LNCAP (cell line): ENCODE measurements at regions not wholly inside any gene's neighbourhood (a gene's known extent, or its start where the extent isn't known, plus 50 kb on each side); places are given as distances from the start of the nearest gene placed in this dataset.

Experiments
- TF ChIP-seq, protein P1 (sequence below): fragments of 450-650 bp; IDR thresholded peaks from 2 replicates; pipeline ENCODE4 v1.5.1; 2017; ENCODE audit warnings: mild to moderate bottlenecking

DNA sequence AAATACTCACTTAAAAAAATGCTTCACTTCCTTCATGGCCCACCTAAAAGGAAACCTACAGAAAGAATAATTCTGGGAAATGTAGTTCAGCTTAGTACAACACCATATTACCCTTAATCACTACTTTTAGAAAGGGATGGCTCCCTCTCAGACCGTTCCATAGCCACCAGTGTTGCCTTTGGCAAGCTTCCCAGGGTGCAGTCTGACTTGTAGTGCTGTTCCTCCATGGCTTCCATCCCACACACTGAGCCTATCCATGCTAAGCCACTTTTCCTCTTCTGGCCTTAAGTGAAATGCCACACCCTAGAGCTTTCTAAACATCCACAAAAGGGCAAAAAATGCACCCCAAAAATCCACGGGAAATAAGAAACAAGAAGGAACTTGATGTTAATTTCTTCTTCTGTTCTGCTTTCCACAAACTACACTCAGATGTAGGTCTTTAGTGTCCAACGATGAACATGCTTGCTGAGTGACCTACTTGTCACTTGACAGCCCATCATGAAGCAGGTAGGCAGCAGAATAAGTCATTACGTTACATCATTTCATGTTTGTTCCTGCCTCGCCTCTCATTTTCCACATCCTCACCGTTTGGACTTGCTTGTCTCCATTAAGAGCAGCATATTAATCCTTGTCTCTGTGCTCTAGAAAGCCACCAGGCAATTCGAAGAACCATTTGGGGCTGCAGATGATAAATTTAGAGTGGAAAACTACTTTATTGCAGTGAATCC, 391.1 kb upstream of the GRAMD2B start:
- TF ChIP-seq, protein P1, sequence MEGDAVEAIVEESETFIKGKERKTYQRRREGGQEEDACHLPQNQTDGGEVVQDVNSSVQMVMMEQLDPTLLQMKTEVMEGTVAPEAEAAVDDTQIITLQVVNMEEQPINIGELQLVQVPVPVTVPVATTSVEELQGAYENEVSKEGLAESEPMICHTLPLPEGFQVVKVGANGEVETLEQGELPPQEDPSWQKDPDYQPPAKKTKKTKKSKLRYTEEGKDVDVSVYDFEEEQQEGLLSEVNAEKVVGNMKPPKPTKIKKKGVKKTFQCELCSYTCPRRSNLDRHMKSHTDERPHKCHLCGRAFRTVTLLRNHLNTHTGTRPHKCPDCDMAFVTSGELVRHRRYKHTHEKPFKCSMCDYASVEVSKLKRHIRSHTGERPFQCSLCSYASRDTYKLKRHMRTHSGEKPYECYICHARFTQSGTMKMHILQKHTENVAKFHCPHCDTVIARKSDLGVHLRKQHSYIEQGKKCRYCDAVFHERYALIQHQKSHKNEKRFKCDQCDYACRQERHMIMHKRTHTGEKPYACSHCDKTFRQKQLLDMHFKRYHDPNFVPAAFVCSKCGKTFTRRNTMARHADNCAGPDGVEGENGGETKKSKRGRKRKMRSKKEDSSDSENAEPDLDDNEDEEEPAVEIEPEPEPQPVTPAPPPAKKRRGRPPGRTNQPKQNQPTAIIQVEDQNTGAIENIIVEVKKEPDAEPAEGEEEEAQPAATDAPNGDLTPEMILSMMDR, result no peak

DNA sequence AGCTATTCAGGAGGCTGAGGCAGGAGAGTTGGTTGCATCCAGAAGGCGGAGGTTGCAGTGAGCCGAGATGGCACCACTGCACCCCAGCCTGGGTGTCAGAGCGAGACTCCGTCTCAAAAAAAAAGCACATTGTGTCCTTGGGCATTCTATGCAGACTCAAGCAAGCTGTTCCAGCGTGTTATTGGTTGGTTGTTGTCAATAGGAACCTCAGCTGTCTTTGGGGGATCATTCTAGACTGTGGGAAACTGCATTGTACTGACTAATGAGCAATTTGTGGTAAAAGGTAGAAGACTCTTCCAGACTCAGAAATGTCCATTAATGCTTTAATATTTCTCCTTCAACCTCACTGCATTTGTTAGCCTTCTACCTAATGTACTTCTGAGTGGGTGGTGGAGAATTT, 379.5 kb upstream of the GRAMD2B start:
- TF ChIP-seq, protein P1, result no peak

DNA sequence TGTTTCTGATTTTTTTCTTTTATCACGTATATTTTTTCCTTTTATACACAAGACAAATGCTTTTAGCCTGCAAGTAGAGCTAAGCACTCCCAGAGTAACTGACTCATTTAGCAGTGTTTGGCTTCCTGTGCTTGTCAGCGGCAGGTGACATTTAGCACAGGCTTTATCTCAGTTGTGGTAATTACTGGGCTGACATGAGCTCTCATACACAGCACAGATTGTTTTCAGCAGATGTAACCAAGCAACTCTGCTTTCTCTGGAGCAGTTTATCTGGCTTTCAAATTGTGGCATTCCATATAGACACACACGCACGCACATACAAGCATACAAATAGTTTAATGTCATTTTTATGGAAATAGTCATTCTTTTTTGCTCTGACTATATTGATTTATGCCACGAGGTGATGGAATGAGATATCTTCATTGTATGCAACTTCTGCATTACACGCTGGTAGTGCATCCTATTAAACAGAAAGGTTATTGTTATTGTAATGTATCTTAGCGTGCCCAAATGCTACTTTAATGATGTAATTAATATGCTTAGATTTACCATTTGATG, 379.0 kb upstream of the GRAMD2B start:
- TF ChIP-seq, protein P1, result no peak

DNA sequence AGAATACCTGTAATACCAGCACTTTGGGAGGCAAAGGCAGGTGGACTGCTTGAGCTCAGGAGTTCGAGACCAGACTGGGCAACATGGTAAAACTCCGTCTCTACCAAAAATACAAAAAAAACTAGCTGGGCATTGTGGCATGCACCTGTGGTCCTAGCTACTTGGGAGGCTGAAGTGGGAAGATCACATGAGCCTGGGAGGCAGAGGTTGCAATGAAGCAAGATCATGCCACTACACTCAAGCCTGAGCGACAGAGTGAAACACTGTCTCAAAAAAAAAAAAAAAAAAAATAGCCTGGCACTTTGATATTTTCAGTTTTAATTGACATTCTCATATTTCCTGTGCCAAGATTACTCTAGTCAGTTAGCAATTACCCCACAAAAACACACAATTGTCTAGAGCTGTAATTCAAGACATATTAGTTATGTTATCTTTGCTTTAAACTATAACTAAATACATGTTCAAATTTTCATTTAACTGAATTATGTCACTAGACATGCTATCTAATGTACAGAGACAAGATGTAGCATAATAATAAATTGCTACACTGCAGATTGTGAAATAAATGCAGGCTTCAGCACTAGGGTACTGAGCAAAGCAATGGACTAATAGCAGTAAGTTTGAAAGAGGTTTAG, 378.2 kb upstream of the GRAMD2B start:
- TF ChIP-seq, protein P1, result no peak

DNA sequence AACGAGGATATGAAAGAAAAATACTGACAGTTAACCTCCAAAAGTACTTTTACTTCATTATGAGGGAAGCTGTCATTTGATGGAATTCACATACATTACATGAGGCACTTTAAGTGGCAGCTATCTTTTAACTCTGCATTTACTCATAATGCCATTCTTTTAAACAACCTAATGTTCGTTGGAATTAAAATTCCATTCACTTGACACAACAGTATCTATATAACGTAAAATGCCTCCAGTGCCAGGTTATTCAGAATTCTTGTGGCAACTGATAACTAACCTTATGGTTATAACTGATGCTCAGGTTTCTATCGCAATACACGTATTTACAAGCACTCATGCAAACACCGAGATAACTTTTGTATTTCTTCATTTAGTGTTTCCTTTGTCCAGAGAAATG, 376.9 kb upstream of the GRAMD2B start:
- TF ChIP-seq, protein P1, result no peak

DNA sequence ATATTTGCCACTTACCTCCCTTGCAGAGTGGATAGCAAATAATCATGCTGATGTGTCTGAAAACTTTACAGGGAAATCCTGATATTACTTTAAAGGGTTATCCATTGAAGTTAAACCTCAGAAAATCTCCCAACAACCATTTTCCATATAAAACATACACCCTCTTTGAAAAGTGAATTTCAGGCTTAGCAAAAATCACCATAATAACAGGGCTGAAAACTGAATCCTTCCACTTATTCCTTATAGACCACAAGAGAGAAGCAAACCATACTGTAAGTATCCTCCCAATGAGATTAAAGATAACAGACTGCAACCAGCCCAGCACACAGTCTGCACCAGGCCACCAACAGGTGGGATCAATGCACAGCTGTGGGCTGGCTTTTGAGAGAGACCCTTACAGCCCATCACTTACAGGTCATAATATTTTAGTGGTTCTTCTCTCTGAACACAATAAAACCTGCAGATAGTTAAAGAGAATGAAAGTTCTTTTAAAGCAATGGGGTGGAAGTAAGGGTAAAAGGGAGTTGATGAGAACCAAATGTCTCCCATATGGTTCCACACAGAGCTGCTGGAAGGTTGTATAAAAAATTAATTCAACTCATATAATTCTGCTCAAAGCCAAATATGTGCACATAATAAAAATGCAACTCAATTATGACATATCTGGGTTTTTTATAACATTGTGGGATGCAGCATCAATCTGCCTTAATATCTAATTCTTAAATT, 376.2 kb upstream of the GRAMD2B start:
- TF ChIP-seq, protein P1, result no peak

DNA sequence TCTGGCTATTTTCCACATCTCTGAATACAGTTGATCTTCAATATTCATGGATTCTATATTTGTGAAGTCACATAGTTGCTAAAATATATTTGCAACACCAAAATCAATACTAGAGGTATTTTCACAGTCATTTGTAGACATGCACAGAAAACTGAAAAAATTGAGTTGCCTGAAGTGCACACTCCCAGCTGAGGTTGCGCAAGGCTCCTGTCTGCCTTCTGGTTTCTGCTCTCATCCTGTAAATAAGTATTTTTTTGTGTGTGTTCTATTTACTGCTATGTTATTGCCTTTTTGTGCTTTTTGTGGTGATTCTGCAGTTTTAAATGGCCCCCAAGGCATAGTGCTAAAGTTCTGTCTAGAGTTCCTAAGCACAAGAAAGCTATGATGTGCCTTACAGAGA, 371.1 kb upstream of the GRAMD2B start:
- TF ChIP-seq, protein P1, result no peak
